H1 (cell line): ENCODE measurements at regions not wholly inside any gene's neighbourhood (a gene's known extent, or its start where the extent isn't known, plus 50 kb on each side); places are given as distances from the start of the nearest gene placed in this dataset.

Experiments
- CEBPB ChIP-seq: IDR thresholded peaks from 2 replicates; pipeline ENCODE4 v1.6.1; 2012; ENCODE audit warnings: low read depth, low read length
- CHD7 ChIP-seq: fragments of 300-600 bp; sonication (generic); IDR thresholded peaks from 2 replicates; pipeline ENCODE4 v1.7.1; 2012; ENCODE audit warnings: low read length, moderate library complexity, mild to moderate bottlenecking, inconsistent platforms; ENCODE audit not compliant: insufficient replicate concordance
- POU5F1 ChIP-seq: IDR thresholded peaks from 2 replicates; pipeline ENCODE4 v1.6.1; 2011; ENCODE audit warnings: low read depth, mild to moderate bottlenecking, low read length, moderate library complexity
- RNF2 ChIP-seq: fragments of 200-900, 300-1000 bp; sonication (generic); IDR thresholded peaks from 2 replicates; pipeline ENCODE4 v1.7.1; 2016; ENCODE audit warnings: borderline replicate concordance, low read depth, mild to moderate bottlenecking, antibody characterized with exemption, low read length; ENCODE audit not compliant: poor library complexity, severe bottlenecking; ENCODE audit errors: missing control alignments
- SP1 ChIP-seq: IDR thresholded peaks from 2 replicates; pipeline ENCODE4 v1.6.1; 2011; ENCODE audit warnings: low read depth, low read length
- TAF1 ChIP-seq: IDR thresholded peaks from 2 replicates; pipeline ENCODE4 v1.6.1; 2011; ENCODE audit warnings: mild to moderate bottlenecking, low read depth, low read length
- TAF7 ChIP-seq: optimal IDR thresholded peaks from 2 replicates; pipeline ENCODE3; 2011; ENCODE audit warnings: low read depth, mild to moderate bottlenecking, inconsistent platforms, low read length, moderate library complexity, borderline replicate concordance
- ZNF274 ChIP-seq: IDR thresholded peaks from 2 replicates; pipeline ENCODE4 v1.7.0; 2012; ENCODE audit warnings: low read length, borderline replicate concordance; ENCODE audit errors: extremely low read depth

GRCh38 chr5:38154615-38155204 is 103.6 kb upstream of the EGFLAM start (continued):
- TF ChIP-seq CHD7: no peak
- no peak for TF ChIP-seq SP1
- no peak for TF ChIP-seq POU5F1
- TF ChIP-seq TAF7: no peak
- TF ChIP-seq TAF1: no peak
- no peak for TF ChIP-seq ZNF274
- no peak for TF ChIP-seq CEBPB
- no peak for TF ChIP-seq RNF2
